Psoas muscle (tissue), 7 donors: ENCODE measurements at regions not wholly inside any gene's neighbourhood (a gene's known extent, or its start where the extent isn't known, plus 50 kb on each side); places are given as distances from the start of the nearest gene placed in this dataset.

Source experiments
- ATAC-seq, 4 donors: fragments of 200-7000 bp; cut with Tn5 transposase; one replicate each; pipeline ENCODE4 v1.9.1; 2020; ENCODE audit warnings: moderate library complexity in 3 of 4, mild to moderate bottlenecking in 2 of 4
- DNase-seq, 2 donors: peaks; one replicate each; pipeline ENCODE4 v3.0.0-alpha.2; 2020
- H3K27ac ChIP-seq: fragments of 200-600 bp; one replicate; pipeline ENCODE4 v1.8.0; 2022
- H3K27me3 ChIP-seq, 3 donors: fragments of 200-600 bp in 1 of 3; one replicate each; pipeline versions ENCODE4 v1.6.1 to v1.8.0; 2013 to 2022; ENCODE audit warnings: low read length in 2 of 3, mild to moderate bottlenecking in 2 of 3, moderate library complexity in 1 of 3; ENCODE audit not compliant: insufficient read depth in 3 of 3
- H3K36me3 ChIP-seq, 2 donors: fragments of 200-600 bp in 1 of 2; one replicate each; pipeline versions ENCODE4 v1.6.1 to v1.8.0; 2013 to 2022; ENCODE audit warnings: low read depth in 1 of 2, mild to moderate bottlenecking in 1 of 2, moderate library complexity in 1 of 2; ENCODE audit not compliant: insufficient read depth in 1 of 2
- H3K4me1 ChIP-seq: fragments of 200-600 bp; one replicate; pipeline ENCODE4 v1.8.0; 2022
- H3K4me3 ChIP-seq: fragments of 200-600 bp; one replicate; pipeline ENCODE4 v1.8.0; 2022; ENCODE audit warnings: mild to moderate bottlenecking
- H3K9me3 ChIP-seq: fragments of 200-600 bp; one replicate; pipeline ENCODE4 v1.8.0; 2022
- CTCF ChIP-seq: fragments of 200-600 bp; IDR thresholded peaks from one replicate; pipeline ENCODE4 v1.8.0; 2022; ENCODE audit warnings: antibody characterized with exemption
- WGBS, 3 donors: extraction: QIAGEN DNeasy Blood & Tissue Kit; methylation state at CpG; one replicate each; pipeline versions ENCODE4 v1.1.6 to v1.1.7; 2013; 5-methylcytosine and 5-hydroxymethylcytosine counted together
- intact Hi-C, 2 donors: fragments of 100-400 bp; cut with DNase I; formaldehyde crosslinking; loops; one replicate each; pipeline versions ENCODE4 v1.11.0 to v1.14.2; 2022
- donor health status: healthy with polysubstance abuse.
- donor health status: DM: no; HTN: no; CAD: no; lungs with moderate emphysema.
- donor health status: Bipolar disorder and iron deficiency.
- donor health status: healthy.
- donor health status: DM: yes; HTN: yes; CAD: no.
- donor health status: DM: no; HTN: no; CAD: no.
- donor health status: DM: yes; HTN: yes; CAD: no.

DNA sequence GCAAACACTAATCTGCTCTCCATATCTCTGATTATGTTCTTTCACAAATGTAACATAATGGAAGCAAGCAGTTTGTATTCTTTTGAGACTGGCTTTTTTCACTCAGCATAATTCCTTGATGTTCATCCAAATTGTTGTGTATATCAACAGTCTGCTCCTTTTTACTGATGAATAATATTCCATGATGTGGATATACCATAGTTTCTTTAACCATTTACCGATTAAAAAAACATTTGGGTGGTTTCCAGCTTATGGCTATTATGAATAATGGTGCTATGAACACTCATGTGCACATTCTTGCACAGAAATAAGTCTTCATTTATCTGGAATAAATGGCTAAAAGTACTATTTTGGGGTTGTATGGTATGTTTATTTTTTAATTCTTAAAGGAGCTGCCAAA is 708.9 kb downstream of the RFPL4B start:
- no peaks in the 10 kb centered on the region for H3K4me1 ChIP-seq
- H3K9me3 ChIP-seq = no peaks in the 10 kb centered on the region
- ATAC-seq (no peak), DNase-seq (no peak)
- no peak overlapping the region for H3K27ac ChIP-seq
- no peaks in the 10 kb centered on the region for H3K36me3 ChIP-seq
- 0 to 1% (median 0%) methylated on average over 1 of the region's 1 CpG for WGBS, 3 donors
- TF ChIP-seq CTCF = no peak
- H3K4me3 ChIP-seq = no peak overlapping the region
- H3K27me3 ChIP-seq = no peaks in the 10 kb centered on the region
- intact Hi-C loops = no loop called here

- no peak overlapping the region for H3K4me3 ChIP-seq
- no peaks in the 10 kb centered on the region for H3K4me1 ChIP-seq
- intact Hi-C loops = no loop called here
- no peak for TF ChIP-seq CTCF
- ATAC-seq = no peak
- H3K36me3 ChIP-seq = no peaks in the 10 kb centered on the region
- 74 to 82% (median 75%) methylated on average over 1 of the region's 1 CpG for WGBS, 3 donors
- no peaks in the 10 kb centered on the region for H3K27me3 ChIP-seq
- H3K27ac ChIP-seq = no peak overlapping the region
- DNase-seq = no peak
- H3K9me3 ChIP-seq = no peaks in the 10 kb centered on the region
Observed at GRCh38 chr6:113057567-113058053, 710.5 kb downstream of the RFPL4B start.

- Histone ChIP-seq H3K4me3 (no peak overlapping the region), H3K4me1 (no peaks in the 10 kb centered on the region), H3K36me3 (no peaks in the 10 kb centered on the region), H3K9me3 (no peaks in the 10 kb centered on the region), H3K27ac (no peak overlapping the region), H3K27me3 (no peaks in the 10 kb centered on the region)
- ATAC-seq (no peak), DNase-seq (no peak)
- intact Hi-C loops = no loop called here
- WGBS, 3 donors = 76 to 85% (median 83%) methylated on average over 2 of the region's 2 CpGs
- no peak for TF ChIP-seq CTCF
Observed at GRCh38 chr6:113060664-113061063, 713.5 kb downstream of the RFPL4B start.

DNA sequence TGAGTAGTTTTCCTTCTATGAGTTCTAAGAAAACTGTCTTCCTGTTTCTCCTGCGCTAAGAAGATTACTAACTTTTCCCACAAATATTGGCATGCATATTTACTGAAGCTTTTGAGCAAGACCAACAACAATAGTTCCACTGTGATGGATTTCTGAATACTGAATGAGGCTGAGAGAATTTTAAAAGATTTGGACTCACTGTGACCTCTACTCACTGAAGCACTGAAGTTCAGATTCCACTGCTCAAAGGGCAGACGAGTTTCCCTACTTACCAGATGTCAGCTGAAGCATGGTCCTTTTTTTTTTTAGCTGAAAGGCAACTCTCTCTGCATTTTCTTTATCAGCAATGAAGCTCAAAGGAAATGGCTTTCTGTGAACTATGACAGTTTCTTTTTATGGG is 718.5 kb downstream of the RFPL4B start:
- no peak for TF ChIP-seq CTCF
- WGBS, 3 donors = 4 to 21% (median 20%) methylated on average over 2 of the region's 2 CpGs
- H3K27ac ChIP-seq = no peak overlapping the region
- H3K36me3 ChIP-seq = no peaks in the 10 kb centered on the region
- no peaks in the 10 kb centered on the region for H3K4me1 ChIP-seq
- intact Hi-C loops = no loop called here
- H3K4me3 ChIP-seq = no peak overlapping the region
- ATAC-seq (no peak), DNase-seq (no peak)
- no peaks in the 10 kb centered on the region for H3K9me3 ChIP-seq
- no peaks in the 10 kb centered on the region for H3K27me3 ChIP-seq

DNA sequence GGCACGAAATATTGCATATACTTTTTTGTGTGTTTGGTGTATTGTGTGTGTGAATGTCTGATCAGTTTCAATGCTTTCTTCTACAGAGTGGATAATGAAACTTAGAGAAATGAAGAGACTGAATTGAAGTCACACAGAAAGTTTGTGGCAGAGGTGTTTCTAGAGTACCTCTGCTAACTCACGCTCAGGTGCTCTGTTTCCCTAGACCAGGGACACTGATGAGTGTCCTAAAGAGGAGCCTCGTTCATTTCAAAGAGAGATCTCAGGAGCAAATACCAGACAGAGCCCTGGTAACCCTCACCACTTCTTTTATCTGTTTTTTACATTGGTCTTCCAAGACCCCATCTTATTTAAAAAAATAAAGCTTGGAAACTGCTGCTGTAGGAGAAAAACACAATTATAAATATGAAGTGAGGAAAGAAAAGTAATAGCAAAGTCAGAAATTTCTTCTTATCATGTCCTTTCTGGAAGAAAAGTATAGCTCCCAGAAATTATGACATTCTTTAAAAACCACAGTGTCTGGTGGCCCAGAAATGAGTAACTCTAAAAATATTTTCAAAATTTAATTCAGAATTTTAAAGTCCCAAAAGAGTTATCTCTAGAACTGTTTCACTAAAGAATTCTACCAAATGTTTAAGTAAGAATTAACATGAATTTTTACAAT is 720.6 kb downstream of the RFPL4B start:
- H3K4me1 ChIP-seq = no peaks in the 10 kb centered on the region
- no peaks in the 10 kb centered on the region for H3K9me3 ChIP-seq
- H3K27me3 ChIP-seq = no peaks in the 10 kb centered on the region
- DNase-seq = no peak
- no peak overlapping the region for H3K27ac ChIP-seq
- WGBS, 3 donors = 92 to 99% (median 93%) methylated on average over 3 of the region's 3 CpGs
- H3K4me3 ChIP-seq = no peak overlapping the region
- TF ChIP-seq CTCF = no peak
- no peaks in the 10 kb centered on the region for H3K36me3 ChIP-seq
- ATAC-seq = no peak
- intact Hi-C loops = no loop called here
